GM12891 (cell line): ENCODE measurements at regions not wholly inside any gene's neighbourhood (a gene's known extent, or its start where the extent isn't known, plus 50 kb on each side); places are given as distances from the start of the nearest gene placed in this dataset.

Experiments used
- DNase-seq: peaks from one replicate; pipeline ENCODE4 v3.0.0; 2011; ENCODE audit warnings: low spot score; ENCODE audit not compliant: insufficient read length
- FAIRE-seq: peaks from 2 replicates; lab custom pipeline; 2011; peaks lifted over from hg19 to GRCh38; lab: Jason Lieb, UNC
- PAX5 ChIP-seq: IDR thresholded peaks from 2 replicates; pipeline ENCODE4 v1.6.1; 2011; ENCODE audit warnings: low read length, moderate library complexity, mild to moderate bottlenecking; ENCODE audit not compliant: insufficient read depth, severe bottlenecking
- POLR2A ChIP-seq: IDR thresholded peaks from 2 replicates; pipeline ENCODE4 v1.6.1; 2011; ENCODE audit warnings: low read depth, low read length, control low read depth
- POLR2AphosphoS5 ChIP-seq: IDR thresholded peaks from 2 replicates; pipeline ENCODE4 v1.6.1; 2011; ENCODE audit warnings: low read depth, low read length, control low read depth
- POU2F2 ChIP-seq: IDR thresholded peaks from 2 replicates; pipeline ENCODE4 v1.6.1; 2011; ENCODE audit warnings: low read depth, mild to moderate bottlenecking, control low read depth, low read length, moderate library complexity
- SPI1 ChIP-seq: IDR thresholded peaks from 2 replicates; pipeline ENCODE4 v1.6.1; 2011; ENCODE audit warnings: low read depth, low read length, control low read depth
- TAF1 ChIP-seq: IDR thresholded peaks from 2 replicates; pipeline ENCODE4 v1.6.1; 2011; ENCODE audit warnings: low read depth, low read length, control low read depth

GRCh38 chr5:125538469-125538868, 792.0 kb upstream of the ZNF608 start:
- TF ChIP-seq POLR2A (no peak), TAF1 (no peak), SPI1 (no peak), PAX5 (no peak), POLR2AphosphoS5 (no peak), POU2F2 (no peak)
- no peak for FAIRE-seq
- DNase-seq, result no peak

GRCh38 chr5:125541085-125541484, 794.6 kb upstream of the ZNF608 start:
- FAIRE-seq (no peak), DNase-seq (no peak)
- TF ChIP-seq PAX5 (no peak), TAF1 (no peak), POLR2AphosphoS5 (no peak), SPI1 (no peak), POU2F2 (no peak), POLR2A (no peak)

GRCh38 chr5:125549322-125549911, 803.0 kb upstream of the ZNF608 start:
- DNase-seq (no peak), FAIRE-seq (no peak)
- TF ChIP-seq POU2F2 (no peak), SPI1 (no peak), PAX5 (no peak), TAF1 (no peak)

GRCh38 chr5:125550274-125550673, 803.8 kb upstream of the ZNF608 start:
- no peak for TF ChIP-seq POLR2AphosphoS5
- no peak for TF ChIP-seq SPI1
- TF ChIP-seq TAF1, result no peak
- no peak for TF ChIP-seq POLR2A
- no peak for TF ChIP-seq POU2F2
- DNase-seq, result no peak
- no peak for FAIRE-seq

GRCh38 chr5:125551246-125551645, 804.8 kb upstream of the ZNF608 start:
- TF ChIP-seq TAF1 (no peak), SPI1 (no peak), POLR2A (no peak), POLR2AphosphoS5 (no peak), PAX5 (no peak), POU2F2 (no peak)
- no peak for DNase-seq
- no peak for FAIRE-seq

- DNase-seq (no peak), FAIRE-seq (no peak)
- no peak for TF ChIP-seq POLR2A
These were observed 805.4 kb upstream of the ZNF608 start for GRCh38 chr5:125551797-125552196.

GRCh38 chr5:125552486-125552885, 806.0 kb upstream of the ZNF608 start:
- TF ChIP-seq TAF1 (no peak), PAX5 (no peak), POU2F2 (no peak), POLR2A (no peak), SPI1 (no peak), POLR2AphosphoS5 (no peak)
- FAIRE-seq, result no peak
- no peak for DNase-seq

- no peak for DNase-seq
- FAIRE-seq, result no peak
- TF ChIP-seq SPI1 (no peak), POU2F2 (no peak), POLR2AphosphoS5 (no peak)
These were observed 807.9 kb upstream of the ZNF608 start for GRCh38 chr5:125554355-125554754.

- no peak for DNase-seq
- no peak for FAIRE-seq
These were observed 809.2 kb upstream of the ZNF608 start for GRCh38 chr5:125555591-125555990.

GRCh38 chr5:125558016-125558415, 811.6 kb upstream of the ZNF608 start:
- no peak for FAIRE-seq
- no peak for DNase-seq
- TF ChIP-seq POU2F2 (no peak), TAF1 (no peak), POLR2A (no peak), PAX5 (no peak), POLR2AphosphoS5 (no peak), SPI1 (no peak)

More at GRCh38 chr5:125555591-125555990, 809.2 kb upstream of the ZNF608 start:
- TF ChIP-seq TAF1, result no peak
- TF ChIP-seq PAX5, result no peak
- TF ChIP-seq POU2F2, result no peak
- TF ChIP-seq POLR2AphosphoS5, result no peak
- no peak for TF ChIP-seq POLR2A
- no peak for TF ChIP-seq SPI1

GRCh38 chr5:125558466-125558865, 812.0 kb upstream of the ZNF608 start:
- no peak for DNase-seq
- FAIRE-seq, result no peak

More at GRCh38 chr5:125558466-125558865, 812.0 kb upstream of the ZNF608 start:
- TF ChIP-seq POU2F2 (no peak), POLR2AphosphoS5 (no peak)
